ENCODE measurements at regions not wholly inside any gene's neighbourhood (a gene's known extent, or its start where the extent isn't known, plus 50 kb on each side); places are given as distances from the start of the nearest gene placed in this dataset.
"Not testable (repeated sequence)": the region's sequence is repeated elsewhere in the genome, so short reads cannot be mapped to it uniquely, and the experiment has no call there.

- not testable (repeated sequence) for DNase-seq (ENCODE audit: low spot score)
These were observed 54.1 kb upstream of the NBPF9 start for GRCh38 chr1:149157409-149157808.

GRCh38 chr1:149158308-149158707 is 55.0 kb upstream of the NBPF9 start:
- DNase-seq (ENCODE audit: low spot score) = not testable (repeated sequence)

- not testable (repeated sequence) for DNase-seq (ENCODE audit: low spot score)
These were observed 59.7 kb upstream of the NBPF9 start for GRCh38 chr1:149163063-149163444.

- DNase-seq (ENCODE audit: low spot score) = not testable (repeated sequence)
These were observed 71.4 kb upstream of the NBPF9 start for GRCh38 chr1:149174765-149175164.

GRCh38 chr1:149175812-149176211 is 72.5 kb upstream of the NBPF9 start:
- not testable (repeated sequence) for DNase-seq (ENCODE audit: low spot score)

GRCh38 chr1:149176453-149177316 is 73.3 kb upstream of the NBPF9 start:
- DNase-seq (ENCODE audit: low spot score) = peak; percentile 10

GRCh38 chr1:149190742-149191141 is 87.4 kb upstream of the NBPF9 start:
- not testable (repeated sequence) for DNase-seq (ENCODE audit: low spot score)

GRCh38 chr1:149196651-149197050 is 93.3 kb upstream of the NBPF9 start:
- not testable (repeated sequence) for DNase-seq (ENCODE audit: low spot score)

GRCh38 chr1:149200567-149200966 is 97.2 kb upstream of the NBPF9 start:
- peak; percentile 0 for DNase-seq (ENCODE audit: low spot score)

- DNase-seq (ENCODE audit: low spot score) = not testable (repeated sequence)
These were observed 98.9 kb upstream of the NBPF9 start for GRCh38 chr1:149202283-149202682.

GRCh38 chr1:149204396-149204795 is 101.0 kb upstream of the NBPF9 start:
- not testable (repeated sequence) for DNase-seq (ENCODE audit: low spot score)

GRCh38 chr1:149208836-149209235 is 105.5 kb upstream of the NBPF9 start:
- not testable (repeated sequence) for DNase-seq (ENCODE audit: low spot score)

- DNase-seq (ENCODE audit: low spot score) = not testable (repeated sequence)
These were observed 108.5 kb upstream of the NBPF9 start for GRCh38 chr1:149211757-149212420.

GRCh38 chr1:149212946-149213345 is 109.6 kb upstream of the NBPF9 start:
- not testable (repeated sequence) for DNase-seq (ENCODE audit: low spot score)

GRCh38 chr1:149213673-149214072 is 110.3 kb upstream of the NBPF9 start:
- DNase-seq (ENCODE audit: low spot score) = not testable (repeated sequence)

GRCh38 chr1:149218080-149218988 is 115.0 kb upstream of the NBPF9 start:
- not testable (repeated sequence) for DNase-seq (ENCODE audit: low spot score)

- DNase-seq (ENCODE audit: low spot score) = not testable (repeated sequence)
These were observed 116.2 kb upstream of the NBPF9 start for GRCh38 chr1:149219539-149219938.

- DNase-seq (ENCODE audit: low spot score) = not testable (repeated sequence)
These were observed 117.2 kb upstream of the NBPF9 start for GRCh38 chr1:149220463-149221074.

- not testable (repeated sequence) for DNase-seq (ENCODE audit: low spot score)
These were observed 124.7 kb upstream of the NBPF9 start for GRCh38 chr1:149227933-149228665.

- not testable (repeated sequence) for DNase-seq (ENCODE audit: low spot score)
These were observed 125.6 kb upstream of the NBPF9 start for GRCh38 chr1:149228672-149229585.
